ENCODE measurements at regions not wholly inside any gene's neighbourhood (a gene's known extent, or its start where the extent isn't known, plus 50 kb on each side); places are given as distances from the start of the nearest gene placed in this dataset.

GRCh38 chr18:67194886-67195285 lies 321.6 kb downstream of the DSEL start:
- Histone ChIP-seq H2AFZ (no peak overlapping the region), H3K27me3 (ENCODE audit: control insufficient read depth, insufficient read depth, low read length) (no peaks in the 10 kb centered on the region)
- TF ChIP-seq CTCF (IDR thresholded peaks at IDR 0.05), result no peak

GRCh38 chr18:67192535-67192934 lies 324.0 kb downstream of the DSEL start:
- H3K36me3 ChIP-seq (ENCODE audit: control insufficient read depth, insufficient read depth, low read length), result no peaks in the 10 kb centered on the region
- H3K9me3 ChIP-seq (ENCODE audit: control insufficient read depth, low read length), result no peaks in the 10 kb centered on the region
- no peak overlapping the region for H3K4me2 ChIP-seq (ENCODE audit: low read length)
- H2AFZ ChIP-seq, result no peak overlapping the region
- no peaks in the 10 kb centered on the region for H3K4me1 ChIP-seq
- H3K27me3 ChIP-seq (ENCODE audit: control insufficient read depth, insufficient read depth, low read length), result no peaks in the 10 kb centered on the region
- H3K4me3 ChIP-seq (ENCODE audit: low read depth, low read length), result no peak overlapping the region
- no peaks in the 10 kb centered on the region for H3K79me2 ChIP-seq
- H3K9ac ChIP-seq, result no peak overlapping the region
- H3K27ac ChIP-seq, result no peak overlapping the region
- no peak for TF ChIP-seq CTCF (IDR thresholded peaks at IDR 0.05)

More at GRCh38 chr18:67194886-67195285, 321.6 kb downstream of the DSEL start:
- no peaks in the 10 kb centered on the region for H3K79me2 ChIP-seq
- H3K36me3 ChIP-seq (ENCODE audit: control insufficient read depth, insufficient read depth, low read length), result no peaks in the 10 kb centered on the region
- H3K4me3 ChIP-seq (ENCODE audit: low read depth, low read length), result no peak overlapping the region
- H3K4me2 ChIP-seq (ENCODE audit: low read length), result no peak overlapping the region
- H3K9me3 ChIP-seq (ENCODE audit: control insufficient read depth, low read length), result no peaks in the 10 kb centered on the region
- no peak overlapping the region for H3K27ac ChIP-seq
- H3K9ac ChIP-seq, result no peak overlapping the region
- H3K4me1 ChIP-seq, result no peaks in the 10 kb centered on the region

GRCh38 chr18:67183398-67183797 lies 333.1 kb downstream of the DSEL start:
- no peaks in the 10 kb centered on the region for H3K36me3 ChIP-seq (ENCODE audit: control insufficient read depth, insufficient read depth, low read length)
- TF ChIP-seq CTCF (IDR thresholded peaks at IDR 0.05), result no peak
- H3K9me3 ChIP-seq (ENCODE audit: control insufficient read depth, low read length), result no peaks in the 10 kb centered on the region
- H3K4me3 ChIP-seq (ENCODE audit: low read depth, low read length), result no peak overlapping the region
- no peaks in the 10 kb centered on the region for H3K79me2 ChIP-seq
- no peaks in the 10 kb centered on the region for H3K4me1 ChIP-seq
- H3K4me2 ChIP-seq (ENCODE audit: low read length), result no peak overlapping the region
- H3K27ac ChIP-seq, result no peak overlapping the region
- no peak overlapping the region for H3K9ac ChIP-seq
- H2AFZ ChIP-seq, result no peak overlapping the region
- no peaks in the 10 kb centered on the region for H3K27me3 ChIP-seq (ENCODE audit: control insufficient read depth, insufficient read depth, low read length)

GRCh38 chr18:67179726-67180125 lies 336.8 kb downstream of the DSEL start:
- no peaks in the 10 kb centered on the region for H3K27me3 ChIP-seq (ENCODE audit: control insufficient read depth, insufficient read depth, low read length)
- no peak overlapping the region for H3K9ac ChIP-seq
- H2AFZ ChIP-seq, result no peak overlapping the region
- H3K79me2 ChIP-seq, result no peaks in the 10 kb centered on the region
- TF ChIP-seq CTCF (IDR thresholded peaks at IDR 0.05), result no peak
- no peak overlapping the region for H3K4me2 ChIP-seq (ENCODE audit: low read length)
- H3K9me3 ChIP-seq (ENCODE audit: control insufficient read depth, low read length), result no peaks in the 10 kb centered on the region
- H3K4me3 ChIP-seq (ENCODE audit: low read depth, low read length), result no peak overlapping the region
- H3K4me1 ChIP-seq, result no peaks in the 10 kb centered on the region
- H3K36me3 ChIP-seq (ENCODE audit: control insufficient read depth, insufficient read depth, low read length), result no peaks in the 10 kb centered on the region
- H3K27ac ChIP-seq, result no peak overlapping the region

- H3K4me1 ChIP-seq, result no peaks in the 10 kb centered on the region
- no peak overlapping the region for H3K27ac ChIP-seq
- no peak for TF ChIP-seq CTCF (IDR thresholded peaks at IDR 0.05)
- no peak overlapping the region for H3K4me2 ChIP-seq (ENCODE audit: low read length)
- H3K4me3 ChIP-seq (ENCODE audit: low read depth, low read length), result no peak overlapping the region
- H3K9me3 ChIP-seq (ENCODE audit: control insufficient read depth, low read length), result no peaks in the 10 kb centered on the region
- no peaks in the 10 kb centered on the region for H3K27me3 ChIP-seq (ENCODE audit: control insufficient read depth, insufficient read depth, low read length)
- H2AFZ ChIP-seq, result no peak overlapping the region
- H3K9ac ChIP-seq, result no peak overlapping the region
- H3K79me2 ChIP-seq, result no peaks in the 10 kb centered on the region
- no peaks in the 10 kb centered on the region for H3K36me3 ChIP-seq (ENCODE audit: control insufficient read depth, insufficient read depth, low read length)
Measured at GRCh38 chr18:67159662-67160061, 356.9 kb downstream of the DSEL start.
